HL-60 (cell line): ENCODE measurements at regions not wholly inside any gene's neighbourhood (a gene's known extent, or its start where the extent isn't known, plus 50 kb on each side); places are given as distances from the start of the nearest gene placed in this dataset.

ENCODE experiments used
- CTCF ChIP-seq: IDR thresholded peaks from one replicate; pipeline ENCODE4 v1.5.1; 2011; ENCODE audit warnings: low read length, control low read depth, inconsistent platforms; ENCODE audit not compliant: insufficient read depth
- GABPA ChIP-seq: IDR thresholded peaks from 2 replicates; pipeline ENCODE4 v1.6.1; 2012; ENCODE audit warnings: low read depth
- POLR2AphosphoS5 ChIP-seq: IDR thresholded peaks from 2 replicates; pipeline ENCODE4 v1.6.1; 2012; ENCODE audit warnings: low read depth
- REST ChIP-seq: IDR thresholded peaks from 2 replicates; pipeline ENCODE4 v1.6.1; 2012; ENCODE audit warnings: low read depth; ENCODE audit not compliant: insufficient replicate concordance
- SPI1 ChIP-seq: IDR thresholded peaks from 2 replicates; pipeline ENCODE4 v1.6.1; 2012; ENCODE audit warnings: low read depth, mild to moderate bottlenecking, borderline replicate concordance

- TF ChIP-seq CTCF, result no peak
- no peak for TF ChIP-seq POLR2AphosphoS5
- TF ChIP-seq REST, result no peak
- TF ChIP-seq GABPA, result no peak
- no peak for TF ChIP-seq SPI1
Measured at GRCh38 chr3:64368257-64369020, 143.2 kb upstream of the PRICKLE2 start.
